Mesenteric fat pad (tissue), 1 donor: ENCODE measurements at regions not wholly inside any gene's neighbourhood (a gene's known extent, or its start where the extent isn't known, plus 50 kb on each side); places are given as distances from the start of the nearest gene placed in this dataset.

ENCODE experiments used
- DNase-seq: peaks from one replicate; pipeline ENCODE4 v3.0.0-alpha.2; 2020; ENCODE audit warnings: low spot score
- donor health status: DM: yes; HTN: yes; CAD: no.

DNA sequence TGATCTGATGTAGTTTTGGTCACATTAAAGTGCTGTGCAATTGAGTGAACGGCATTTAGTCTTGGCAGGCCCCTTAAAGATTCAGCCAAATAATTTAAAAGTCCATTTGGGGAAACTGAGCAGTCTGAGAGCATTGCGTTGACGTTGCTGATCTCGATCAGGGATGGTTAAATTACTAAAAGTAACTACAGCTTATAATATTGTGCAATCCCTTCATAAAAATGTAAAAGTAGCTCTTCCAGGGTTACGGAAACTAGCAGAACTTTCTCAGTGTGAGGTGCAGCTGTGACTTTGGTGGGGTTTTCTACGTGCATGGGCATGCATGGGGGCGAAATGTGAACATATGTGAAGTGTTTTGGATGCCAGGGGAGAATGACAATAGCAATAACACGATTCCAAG lies 184.5 kb upstream of the RNF32 start:
- no peak for DNase-seq

DNA sequence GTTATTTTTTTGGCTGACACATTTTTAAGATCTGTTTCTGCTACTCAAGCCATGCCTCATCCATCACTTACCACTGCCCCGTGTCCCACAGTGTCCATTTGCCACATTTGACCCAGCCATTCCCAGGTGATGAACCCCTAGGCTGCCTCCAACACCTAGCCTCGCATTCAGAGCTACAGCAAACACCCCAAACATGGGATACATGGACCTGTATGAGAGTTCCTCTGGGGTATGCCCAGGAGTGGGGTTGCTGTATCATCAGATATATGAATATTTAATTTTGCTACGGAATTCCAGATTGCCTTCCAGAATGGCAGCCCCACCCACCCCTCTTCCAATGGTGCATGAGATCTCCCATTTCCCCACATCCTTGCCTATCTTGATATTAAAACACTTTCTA lies 190.1 kb upstream of the RNF32 start:
- DNase-seq: no peak

DNA sequence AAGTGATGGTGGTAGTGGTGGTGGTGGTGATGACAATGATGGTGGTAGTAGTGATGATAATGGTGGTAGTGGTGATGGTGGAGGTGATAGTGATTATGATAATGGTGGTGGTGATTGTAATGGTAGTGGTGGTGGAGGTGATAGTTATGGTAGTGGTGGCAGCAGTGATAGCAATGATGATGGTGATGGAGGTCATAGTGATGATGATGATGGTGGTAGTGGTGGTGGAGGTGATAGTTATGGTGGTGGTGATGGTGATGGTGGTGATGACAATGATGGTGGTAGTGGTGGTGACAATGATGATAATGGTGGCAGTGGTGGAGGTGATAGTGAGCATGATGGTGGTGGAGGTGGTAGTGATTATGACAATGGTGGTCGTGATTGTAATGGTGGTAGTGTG lies 191.7 kb upstream of the RNF32 start:
- DNase-seq: no peak

DNA sequence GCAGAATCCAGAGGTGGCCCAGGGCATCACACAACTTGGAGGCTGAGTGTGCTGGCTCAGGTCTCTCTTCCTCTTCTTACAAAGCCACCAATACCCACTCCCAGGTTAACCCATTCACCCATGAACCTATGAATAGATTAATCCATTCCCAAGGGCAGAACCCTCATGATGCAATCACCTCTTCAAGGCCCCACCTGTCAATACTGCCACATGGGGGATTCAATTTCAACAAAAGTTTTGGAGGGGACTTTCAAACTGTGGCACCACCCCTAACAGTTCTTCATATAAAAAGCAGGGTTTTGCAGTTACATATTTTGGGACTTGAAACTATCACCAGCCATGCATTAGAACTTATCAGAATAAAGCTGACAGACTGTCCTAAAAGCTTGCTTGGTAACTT lies 193.6 kb upstream of the RNF32 start:
- DNase-seq: no peak

DNA sequence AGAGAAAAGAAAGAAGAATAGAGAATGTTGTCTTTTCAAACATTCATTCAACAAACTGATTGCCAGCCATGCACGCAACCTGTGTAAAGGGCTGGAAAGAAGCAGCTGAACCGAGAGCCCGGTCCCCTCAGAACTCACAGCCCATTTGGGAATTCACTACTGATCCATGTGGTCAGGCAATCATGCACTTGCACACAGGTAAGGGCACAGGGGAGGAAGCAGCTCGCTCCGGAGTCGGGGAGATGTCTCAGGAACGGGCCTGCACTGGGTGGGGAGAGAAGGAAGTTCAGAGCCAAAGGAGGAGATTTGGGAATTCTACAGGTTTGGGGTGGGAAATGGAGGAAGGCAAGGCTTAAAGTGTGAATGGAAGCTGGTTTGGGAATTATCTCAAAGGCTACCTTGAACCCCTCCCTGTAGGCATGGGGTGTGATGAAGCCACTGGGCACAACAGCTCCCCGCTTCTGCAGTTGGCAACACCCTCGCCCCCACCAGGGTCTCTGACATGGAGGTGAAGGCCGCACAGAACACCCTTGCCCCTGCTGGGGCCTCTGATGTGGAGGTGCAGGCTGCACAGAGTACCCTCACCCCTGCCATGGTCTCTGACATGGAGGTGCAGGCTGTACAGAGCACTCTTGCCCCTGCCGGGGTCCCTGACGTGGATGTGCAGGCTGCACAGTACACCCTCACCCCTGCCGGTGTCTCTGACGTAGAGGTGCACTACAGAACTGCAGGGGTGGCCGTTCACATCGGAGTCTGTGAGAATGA lies 194.4 kb upstream of the RNF32 start:
- no peak for DNase-seq

DNA sequence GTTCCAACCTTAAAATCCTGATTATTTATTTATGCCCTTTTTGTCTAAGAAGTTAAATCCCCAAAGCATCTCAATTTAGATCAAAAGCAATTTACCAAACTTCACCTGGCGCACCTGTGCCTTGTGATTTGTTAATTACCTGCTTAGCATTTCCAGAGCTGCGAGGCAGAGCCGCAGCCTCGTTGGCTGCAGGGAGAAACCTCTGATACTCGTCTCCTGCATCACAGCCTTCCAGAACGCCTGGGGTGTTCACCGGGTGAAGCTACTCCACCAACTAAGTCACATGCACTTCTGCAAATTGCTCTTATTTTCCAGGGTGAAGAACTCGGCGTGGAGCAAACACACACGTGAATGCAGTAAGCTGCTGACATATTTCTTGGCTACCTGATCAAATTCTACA lies 198.1 kb upstream of the RNF32 start:
- no peak for DNase-seq

DNA sequence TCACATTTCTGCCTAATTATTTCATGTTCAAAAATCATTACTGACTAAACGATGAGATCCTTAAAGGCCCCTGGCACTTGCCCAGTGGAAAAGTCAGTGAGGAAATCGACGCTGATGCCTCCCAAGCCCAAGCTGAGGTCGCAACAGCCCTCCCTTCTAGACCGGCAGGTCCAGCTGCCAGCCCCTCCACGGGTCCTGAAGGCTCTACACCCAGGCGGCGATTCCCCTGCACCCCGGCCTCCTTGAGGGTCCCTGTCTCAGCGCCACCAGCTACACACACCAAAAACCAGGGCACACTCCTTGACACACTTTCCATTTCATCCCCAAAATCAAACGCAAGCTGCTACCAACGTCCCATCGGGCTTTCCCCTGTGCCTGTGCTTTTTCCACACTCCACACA lies 200.1 kb upstream of the RNF32 start:
- DNase-seq: no peak

DNA sequence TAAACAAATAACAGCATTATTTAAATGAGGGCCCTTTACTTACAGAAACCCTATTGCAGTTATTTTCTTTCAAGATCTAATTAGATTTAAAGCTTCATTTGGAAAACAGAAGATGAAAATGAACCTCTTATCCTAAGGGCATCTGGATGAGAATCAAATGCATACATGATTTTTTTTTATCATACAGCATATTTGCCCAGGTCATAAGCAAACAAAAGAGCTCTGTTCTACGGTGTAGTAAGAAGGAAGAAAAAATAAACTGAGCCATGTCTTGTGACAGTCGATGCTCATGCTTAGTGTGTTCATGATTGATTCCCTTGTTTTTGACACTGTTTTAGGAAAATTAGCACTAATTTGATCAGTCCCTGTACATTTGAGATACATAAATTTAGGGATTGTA lies 202.6 kb upstream of the RNF32 start:
- DNase-seq: no peak

DNA sequence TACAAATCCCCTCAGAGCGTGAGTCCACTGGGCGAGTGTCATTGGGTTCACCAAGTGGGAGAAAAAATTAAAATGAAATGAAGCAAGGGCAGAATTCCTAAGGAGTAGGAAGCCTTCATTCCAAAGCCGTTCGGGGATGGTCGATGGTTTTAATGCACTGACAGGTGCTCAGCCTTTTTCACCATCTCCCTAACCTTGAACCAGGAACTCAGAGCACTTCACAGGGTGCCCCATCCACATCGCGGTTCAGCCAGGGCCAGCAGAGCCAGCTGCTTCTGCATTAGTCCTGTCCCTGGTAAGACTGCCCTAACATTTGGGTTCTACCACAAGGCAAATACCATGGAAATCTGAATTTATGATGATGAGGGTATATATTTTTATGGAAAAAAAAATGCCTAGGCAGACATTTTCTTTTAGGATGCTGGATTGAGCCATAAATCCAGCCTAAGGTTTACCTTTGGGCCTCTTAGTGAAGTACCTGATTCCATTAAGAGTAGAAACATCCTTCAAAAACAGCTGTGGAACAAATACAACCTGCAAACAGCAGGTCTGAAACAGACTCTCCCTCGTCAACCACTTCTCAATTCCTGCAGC lies 203.5 kb upstream of the RNF32 start:
- DNase-seq: no peak

DNA sequence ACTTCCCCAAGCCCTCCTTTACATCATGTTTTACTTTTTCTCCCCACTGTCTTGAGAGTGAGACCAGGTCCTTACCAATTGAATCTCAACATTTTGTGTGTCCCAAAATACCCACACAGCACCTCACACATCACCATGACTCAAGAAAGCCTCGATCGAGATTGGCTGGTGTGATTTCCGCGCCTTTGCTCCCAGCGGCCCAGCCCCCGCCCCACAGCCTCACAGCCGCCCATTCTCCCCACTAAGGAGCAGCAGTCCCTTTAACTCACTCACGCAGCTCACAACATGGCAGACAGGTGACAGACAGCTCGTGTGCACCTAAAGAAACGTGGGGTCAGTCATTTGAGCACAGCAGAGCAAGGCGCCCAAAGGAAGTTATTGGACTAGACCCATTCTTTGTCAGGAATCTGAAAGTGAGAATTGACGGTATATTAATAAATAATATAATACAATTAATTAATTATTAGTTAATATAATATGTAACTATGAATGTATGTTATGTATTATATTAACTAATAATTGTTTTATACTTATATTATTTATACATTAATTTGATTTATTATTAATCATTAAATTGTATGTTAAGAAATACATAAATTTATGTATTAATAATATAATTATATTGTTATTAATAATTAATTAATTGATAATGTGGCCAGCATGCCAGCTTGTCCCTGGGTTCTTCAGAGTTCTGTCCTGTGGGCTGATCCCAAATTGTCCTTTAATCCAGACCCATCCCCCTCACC lies 204.9 kb upstream of the RNF32 start:
- no peak for DNase-seq

DNA sequence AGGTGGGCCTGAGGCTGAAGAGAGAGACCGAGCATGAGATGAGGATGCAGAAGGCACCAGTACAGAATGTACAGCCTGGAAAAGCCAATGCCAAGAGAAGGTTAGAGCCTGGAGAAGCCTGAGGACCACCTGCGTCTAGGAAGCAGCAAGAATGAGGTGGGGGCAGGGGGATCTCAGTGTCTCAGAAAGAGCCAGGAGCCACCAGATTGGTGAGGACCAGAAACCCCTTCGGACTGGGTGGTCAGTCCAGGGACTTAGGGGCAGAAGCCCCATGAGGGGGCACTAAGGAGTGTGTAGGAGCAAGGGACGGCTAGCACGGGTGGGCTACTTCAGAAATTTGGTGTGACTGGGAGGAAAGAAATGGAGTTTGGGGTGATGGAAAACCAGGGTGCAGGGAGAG lies 205.9 kb upstream of the RNF32 start:
- no peak for DNase-seq

DNA sequence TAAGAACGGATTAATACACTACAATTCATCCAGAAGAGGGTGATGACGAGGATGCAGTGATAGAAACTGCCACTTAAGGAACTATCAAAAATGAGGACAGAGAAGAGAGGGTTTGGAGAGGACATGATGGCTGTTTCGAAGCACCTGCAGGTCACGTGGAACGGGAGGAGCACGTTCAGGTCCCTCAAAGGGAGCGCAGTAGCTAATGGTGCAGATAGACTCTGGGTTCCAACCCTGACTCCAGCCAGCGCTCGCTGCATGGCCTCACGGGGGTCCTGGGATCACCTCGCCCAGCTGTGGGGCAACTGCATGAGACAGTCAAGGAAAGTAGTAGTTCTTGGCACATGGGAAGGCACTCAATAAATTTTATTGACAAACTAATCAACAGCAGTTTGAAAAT lies 208.6 kb upstream of the RNF32 start:
- no peak for DNase-seq

DNA sequence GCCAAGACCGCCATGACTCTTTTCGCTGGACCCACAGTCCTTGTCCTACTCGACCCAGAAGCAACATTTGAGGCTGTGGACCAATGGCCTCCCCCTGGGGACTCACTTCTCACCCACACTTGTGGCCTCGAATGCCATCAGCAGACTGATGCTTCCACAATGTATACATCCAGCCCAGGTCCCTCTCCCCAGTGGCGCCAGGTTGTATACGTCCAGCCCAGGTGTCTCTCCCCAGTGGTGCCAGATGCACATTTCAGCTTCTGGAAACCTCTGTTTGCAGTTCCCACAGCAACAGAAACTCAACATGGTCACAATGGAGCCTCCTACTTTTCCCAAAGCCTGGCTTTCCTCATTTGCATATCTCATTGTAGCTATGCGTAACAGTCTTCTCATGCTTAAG lies 210.5 kb upstream of the RNF32 start:
- no peak for DNase-seq

DNA sequence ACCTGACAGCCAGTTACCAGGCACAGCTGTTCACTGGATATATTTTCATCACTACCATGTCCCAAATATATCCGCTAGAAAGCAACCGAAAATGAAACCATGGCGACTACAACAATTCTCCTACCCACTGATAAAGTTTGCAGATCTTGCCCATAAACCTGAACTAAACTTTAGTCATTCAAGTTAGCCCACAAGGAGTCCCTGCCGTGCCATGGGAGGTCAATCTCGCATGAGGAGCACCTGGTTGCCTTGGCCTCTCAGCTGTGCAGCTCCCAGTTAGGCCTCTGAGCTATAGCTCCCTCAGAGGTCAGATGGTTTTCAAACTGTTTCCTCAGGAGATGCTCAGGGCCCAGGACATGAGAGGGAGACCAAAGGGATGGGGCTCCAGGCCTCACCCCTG lies 211.1 kb upstream of the RNF32 start:
- no peak for DNase-seq

DNA sequence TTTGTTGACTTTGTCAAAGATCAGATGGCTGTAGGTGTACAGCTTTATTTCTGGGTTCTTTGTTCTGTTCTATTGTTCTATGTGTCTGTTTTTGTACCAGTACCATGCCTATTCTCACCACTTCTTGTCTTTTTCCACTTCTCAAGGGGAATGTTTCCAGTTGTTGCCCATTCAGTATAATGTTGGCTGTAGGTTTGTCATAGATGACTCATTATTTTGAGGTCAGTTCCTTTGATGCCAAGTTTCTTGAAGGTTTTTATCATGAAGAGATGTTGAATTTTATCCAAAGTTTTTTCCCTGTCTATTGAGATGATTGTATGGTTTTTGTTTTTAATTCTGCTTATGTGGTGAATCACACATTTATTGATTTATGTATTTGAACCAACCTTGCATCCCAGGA lies 216.7 kb upstream of the RNF32 start:
- DNase-seq: no peak

DNA sequence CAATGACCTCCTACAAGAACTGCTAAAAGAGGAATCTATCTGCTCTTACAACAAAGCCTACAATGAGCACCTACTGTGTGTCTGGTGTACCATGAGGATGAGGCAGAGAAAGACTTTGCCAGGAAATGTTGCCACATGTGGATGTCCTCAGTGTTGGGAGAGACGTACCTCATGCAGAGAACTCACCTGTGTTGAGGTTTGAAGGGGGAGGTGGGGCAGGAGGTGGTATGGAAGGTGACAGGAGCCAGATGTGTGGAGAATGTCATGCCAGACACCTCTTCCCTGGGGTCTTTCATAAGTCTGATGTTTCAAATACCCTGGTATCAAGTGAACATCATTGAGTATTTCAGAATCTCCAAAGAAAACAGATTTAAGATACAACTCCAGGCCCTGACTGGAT lies 220.1 kb upstream of the RNF32 start:
- DNase-seq: no peak

DNA sequence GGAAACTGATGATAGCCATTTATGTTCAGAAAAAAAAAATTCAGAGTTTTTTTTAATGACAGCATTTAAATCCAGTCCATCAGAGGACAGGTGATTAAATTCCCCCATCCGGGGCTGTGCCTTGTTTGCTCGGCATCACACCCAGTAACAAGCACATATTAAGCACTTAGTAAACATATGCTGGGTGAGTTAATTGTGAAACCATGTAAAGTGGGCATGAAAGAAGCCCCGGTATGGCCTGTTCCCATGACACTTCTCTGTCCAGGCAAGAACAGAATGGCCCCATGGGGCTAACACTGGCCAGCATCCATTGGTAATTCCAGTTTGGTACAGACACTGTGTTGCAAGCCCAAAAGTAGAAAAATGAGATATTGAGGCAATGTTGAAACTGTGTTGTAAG lies 220.8 kb upstream of the RNF32 start:
- no peak for DNase-seq

DNA sequence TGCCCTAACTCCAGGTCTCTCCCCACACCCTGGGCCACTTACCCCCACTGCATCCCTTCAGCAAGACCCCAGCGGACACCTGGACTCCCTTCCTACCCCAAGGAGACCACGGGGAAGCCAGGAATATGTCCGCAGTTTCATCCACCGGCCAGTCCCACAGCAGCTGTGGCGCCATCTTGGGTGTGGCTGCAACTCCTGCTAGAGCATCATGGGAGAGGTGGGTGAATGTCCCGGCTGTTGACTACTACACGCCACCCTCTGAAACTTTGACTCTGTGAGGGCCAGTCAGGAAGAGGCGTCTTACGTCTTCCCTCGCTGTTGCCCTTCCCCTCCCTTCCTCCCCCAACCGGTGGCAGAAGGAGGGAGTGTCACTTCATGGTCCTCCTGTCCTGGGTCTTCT lies 238.3 kb upstream of the RNF32 start:
- DNase-seq: no peak

DNA sequence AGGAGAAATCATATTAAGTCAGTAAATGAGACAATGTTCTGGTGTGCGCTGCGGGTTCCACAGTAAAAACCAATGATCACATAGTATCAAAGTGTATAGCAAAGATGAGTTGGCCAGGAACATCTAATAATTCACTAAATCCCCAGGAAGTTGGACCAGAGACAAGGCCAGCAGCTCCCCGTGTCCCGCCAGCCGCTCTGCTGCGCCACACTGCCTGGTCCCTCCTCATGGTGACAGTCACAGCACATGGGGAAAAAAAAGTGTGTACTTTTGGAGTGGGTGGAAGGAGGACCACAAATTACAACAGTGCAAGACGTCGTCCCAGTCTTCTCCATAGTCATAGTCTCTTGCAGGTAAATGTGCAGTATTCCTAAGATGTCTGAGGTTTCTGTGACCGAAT lies 239.0 kb upstream of the RNF32 start:
- DNase-seq: no peak

DNA sequence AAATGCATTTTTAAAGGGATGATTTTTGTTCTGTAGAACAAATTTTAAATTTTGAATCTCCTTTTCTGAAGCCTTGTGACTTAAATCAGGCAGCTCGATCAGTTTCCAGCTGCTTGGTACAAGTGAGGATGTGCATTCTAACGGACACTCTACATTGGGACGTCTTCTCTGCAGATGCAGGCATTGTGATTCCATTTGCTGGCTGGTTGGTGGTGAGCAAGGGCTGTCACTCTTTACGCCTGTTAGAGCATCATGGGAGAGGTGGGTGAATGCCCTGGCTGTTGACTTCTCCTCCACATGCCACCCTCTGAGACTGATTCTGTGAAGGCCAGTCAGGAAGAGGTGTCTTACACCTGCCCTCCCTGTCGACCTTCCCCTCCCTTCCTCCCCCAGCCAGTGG lies 240.5 kb upstream of the RNF32 start:
- DNase-seq: no peak

DNA sequence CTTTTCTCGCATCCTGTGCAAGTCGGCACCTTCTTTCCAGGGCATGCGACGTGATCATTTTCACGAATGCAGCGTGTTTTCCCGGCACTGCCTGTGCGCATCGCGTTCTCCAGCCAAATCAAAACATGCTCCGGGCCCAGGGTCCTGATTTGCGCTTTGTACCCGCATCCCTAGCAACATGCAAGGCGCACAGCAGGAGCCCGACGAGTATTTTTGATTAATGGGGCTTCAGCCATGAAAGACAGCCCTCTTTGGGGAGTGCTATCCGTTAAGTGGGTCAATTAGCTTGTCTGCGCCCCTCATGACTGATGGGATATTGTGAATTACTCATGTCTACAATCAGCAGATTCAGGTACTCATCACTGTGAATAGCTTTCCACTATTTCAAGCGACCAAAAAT lies 243.3 kb upstream of the RNF32 start:
- no peak for DNase-seq

DNA sequence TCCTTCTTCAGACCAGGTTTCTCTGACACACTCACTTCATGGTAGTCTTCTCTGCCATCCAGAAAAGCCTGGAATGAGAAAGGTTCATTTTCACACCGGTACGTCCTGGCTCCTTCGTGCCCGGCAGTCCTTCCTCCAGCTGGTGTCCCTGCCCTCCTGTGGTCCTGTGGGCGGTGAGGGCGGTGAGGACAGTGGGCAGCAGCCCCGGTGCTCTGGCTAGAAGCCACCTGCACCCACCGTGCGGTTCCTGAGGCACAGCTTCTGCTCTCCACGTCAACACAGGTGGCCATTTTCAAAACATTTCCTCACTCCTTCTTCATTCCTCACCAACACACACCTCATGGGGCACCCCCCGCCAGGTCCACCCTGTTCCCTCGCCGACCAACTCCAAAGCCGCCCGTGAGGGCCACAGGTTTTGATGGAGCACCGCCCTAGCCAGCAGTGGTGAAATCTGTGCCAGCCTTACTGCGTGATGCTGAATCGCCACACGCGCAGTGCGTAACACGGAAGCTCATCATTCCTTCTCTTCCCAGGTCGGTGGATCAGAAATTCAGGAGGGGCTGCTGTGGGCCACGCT lies 251.4 kb upstream of the RNF32 start:
- no peak for DNase-seq
